H1 (cell line): ENCODE measurements at regions not wholly inside any gene's neighbourhood (a gene's known extent, or its start where the extent isn't known, plus 50 kb on each side); places are given as distances from the start of the nearest gene placed in this dataset.

Experiments used
- CEBPB ChIP-seq: IDR thresholded peaks from 2 replicates; pipeline ENCODE4 v1.6.1; 2012; ENCODE audit warnings: low read depth, low read length
- JUND ChIP-seq: IDR thresholded peaks from 2 replicates; pipeline ENCODE4 v1.6.1; 2011; ENCODE audit warnings: mild to moderate bottlenecking, improper control_type of control experiment, low read length
- POLR2AphosphoS5 ChIP-seq: IDR thresholded peaks from 2 replicates; pipeline ENCODE4 v1.6.1; 2011; ENCODE audit warnings: low read depth, low read length
- TAF1 ChIP-seq: IDR thresholded peaks from 2 replicates; pipeline ENCODE4 v1.6.1; 2011; ENCODE audit warnings: mild to moderate bottlenecking, low read depth, low read length
- TF ChIP-seq, protein P1 (sequence below), 3 experiments: IDR thresholded peaks; 1 replicate in 2 of 3; 2 replicates in 1 of 3; pipeline versions ENCODE4 v1.5.1 to v1.6.1; 2011; ENCODE audit warnings: low read length in 3 of 3, mild to moderate bottlenecking in 3 of 3, inconsistent platforms in 2 of 3, low read depth in 1 of 3, moderate library complexity in 1 of 3; ENCODE audit not compliant: insufficient read depth in 1 of 3; ENCODE audit errors: control extremely low read depth in 1 of 3

DNA sequence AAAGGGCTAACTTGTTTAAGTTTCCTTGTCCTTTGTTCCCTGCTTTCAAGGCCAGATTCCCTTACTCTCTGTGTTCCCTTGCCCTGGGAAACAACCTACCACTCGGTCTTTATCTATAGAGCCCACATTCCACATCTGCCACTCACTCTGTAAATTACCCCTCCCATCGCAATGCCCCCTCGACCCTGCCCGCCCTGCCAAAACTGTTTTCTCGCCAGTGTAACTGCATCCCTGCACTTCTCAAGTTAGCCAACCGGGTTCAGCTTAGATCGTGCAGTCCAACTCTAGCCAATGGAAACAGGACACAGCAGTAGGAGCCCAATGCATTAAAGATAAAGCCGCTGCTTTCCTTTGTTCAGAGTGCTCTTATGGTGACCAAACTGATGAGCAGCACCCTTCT, 263.6 kb downstream of the TBL1XR1 start:
- TF ChIP-seq CEBPB, result no peak
- no peak for TF ChIP-seq TAF1
- TF ChIP-seq, protein P1, sequence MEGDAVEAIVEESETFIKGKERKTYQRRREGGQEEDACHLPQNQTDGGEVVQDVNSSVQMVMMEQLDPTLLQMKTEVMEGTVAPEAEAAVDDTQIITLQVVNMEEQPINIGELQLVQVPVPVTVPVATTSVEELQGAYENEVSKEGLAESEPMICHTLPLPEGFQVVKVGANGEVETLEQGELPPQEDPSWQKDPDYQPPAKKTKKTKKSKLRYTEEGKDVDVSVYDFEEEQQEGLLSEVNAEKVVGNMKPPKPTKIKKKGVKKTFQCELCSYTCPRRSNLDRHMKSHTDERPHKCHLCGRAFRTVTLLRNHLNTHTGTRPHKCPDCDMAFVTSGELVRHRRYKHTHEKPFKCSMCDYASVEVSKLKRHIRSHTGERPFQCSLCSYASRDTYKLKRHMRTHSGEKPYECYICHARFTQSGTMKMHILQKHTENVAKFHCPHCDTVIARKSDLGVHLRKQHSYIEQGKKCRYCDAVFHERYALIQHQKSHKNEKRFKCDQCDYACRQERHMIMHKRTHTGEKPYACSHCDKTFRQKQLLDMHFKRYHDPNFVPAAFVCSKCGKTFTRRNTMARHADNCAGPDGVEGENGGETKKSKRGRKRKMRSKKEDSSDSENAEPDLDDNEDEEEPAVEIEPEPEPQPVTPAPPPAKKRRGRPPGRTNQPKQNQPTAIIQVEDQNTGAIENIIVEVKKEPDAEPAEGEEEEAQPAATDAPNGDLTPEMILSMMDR (IDR thresholded peaks at IDR 0.05; ENCODE audit: control extremely low read depth in 1 of 3, insufficient read depth in 1 of 3, low read depth in 1 of 3, low read length in 3 of 3), result no peak
- no peak for TF ChIP-seq JUND
- no peak for TF ChIP-seq POLR2AphosphoS5
